NCI-H748 (cell line): ENCODE measurements at regions not wholly inside any gene's neighbourhood (a gene's known extent, or its start where the extent isn't known, plus 50 kb on each side); places are given as distances from the start of the nearest gene placed in this dataset.

Experiments
- DNase-seq: peaks from one replicate; lab custom pipeline; 2025; ENCODE audit not compliant: unreplicated experiment; lab: John Stamatoyannopoulos, UW

DNA sequence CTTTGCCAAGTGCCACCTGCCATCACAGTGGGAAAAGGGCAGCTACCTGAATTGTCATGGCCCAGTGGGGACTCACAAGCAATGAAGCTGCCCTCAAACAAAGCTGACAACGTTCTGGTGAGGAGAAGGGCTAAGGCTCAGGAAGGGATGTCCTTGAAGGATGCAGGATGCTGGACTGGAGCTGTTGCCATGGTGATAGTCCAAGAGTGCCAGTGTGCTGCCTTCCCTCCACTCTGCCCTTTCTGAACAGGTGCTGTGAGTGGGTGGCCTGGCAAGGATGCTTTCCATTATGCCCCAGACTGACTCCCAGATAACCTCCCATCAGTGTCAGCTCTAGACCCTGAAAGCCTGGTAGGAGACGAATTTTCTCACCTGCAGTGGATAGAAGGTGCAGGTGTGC lies 137.8 kb upstream of the GYPC start:
- DNase-seq = peak; percentile 32

DNA sequence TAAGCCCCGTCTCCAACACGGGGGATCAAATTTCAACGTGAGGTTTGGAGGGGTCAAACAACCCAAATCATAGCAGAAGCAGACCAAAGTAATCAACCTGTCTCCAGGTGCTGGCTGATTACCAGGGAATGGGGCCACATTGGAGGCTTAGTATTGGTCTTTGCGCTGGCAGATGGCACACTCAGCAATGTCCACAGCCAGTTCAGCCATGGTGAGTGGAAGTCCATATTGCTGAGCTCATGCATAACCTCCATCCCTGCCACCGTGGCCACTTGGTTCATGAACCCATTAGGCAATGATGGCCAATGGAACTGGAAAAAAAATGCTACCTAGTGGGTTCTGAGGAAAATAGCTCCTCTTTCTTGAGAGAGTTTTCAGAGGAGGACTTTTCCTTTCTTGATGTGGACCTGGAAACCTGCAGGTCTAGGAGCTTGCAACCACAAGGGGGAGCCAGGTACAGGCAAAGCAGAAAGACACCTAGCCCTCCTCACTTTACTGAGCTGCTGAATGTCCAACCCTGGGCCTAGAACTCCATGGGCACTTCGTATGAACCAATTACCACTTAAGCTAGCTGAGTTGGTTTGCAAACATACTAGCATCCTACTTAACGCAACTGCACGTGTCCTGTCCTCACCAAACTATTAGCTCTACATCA lies 128.0 kb upstream of the GYPC start:
- peak; percentile 39 for DNase-seq

DNA sequence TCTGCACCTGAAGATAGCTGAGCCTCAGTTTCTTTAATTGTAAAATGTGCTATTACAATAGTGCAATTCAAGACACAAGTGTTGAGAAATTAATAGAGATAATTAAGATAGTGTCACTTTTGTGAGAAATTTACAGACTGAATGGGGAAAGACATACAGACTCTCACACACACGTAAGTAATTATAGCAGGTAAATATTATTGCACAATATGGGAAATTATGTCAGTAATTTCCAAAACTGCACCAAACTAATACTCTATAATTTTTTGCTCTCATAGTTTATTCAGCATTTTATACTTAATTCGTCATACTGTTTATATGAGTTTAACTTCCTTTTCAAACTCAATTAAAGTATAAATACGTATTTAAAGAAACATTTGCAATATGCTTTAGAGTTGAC lies 124.9 kb upstream of the GYPC start:
- no peak for DNase-seq

DNA sequence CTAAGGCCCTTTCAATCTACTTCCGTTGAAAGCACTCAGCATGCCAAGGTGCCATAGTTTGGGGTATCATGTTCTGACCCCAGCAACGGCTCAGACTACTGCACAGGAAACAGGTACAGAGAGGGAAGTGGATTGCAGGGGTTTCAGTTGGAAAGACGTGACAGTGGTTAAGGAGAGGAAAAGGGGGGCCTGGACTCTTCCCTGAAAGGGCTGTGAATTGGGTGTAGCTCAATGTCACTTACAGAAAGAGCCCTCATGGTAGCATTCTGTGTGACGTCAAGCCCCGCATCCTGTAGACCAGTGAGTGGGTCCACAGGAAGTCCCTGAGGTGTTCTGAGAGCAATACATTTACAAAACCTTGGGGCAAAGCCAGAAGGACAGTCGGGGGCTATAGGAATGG lies 121.5 kb upstream of the GYPC start:
- DNase-seq = no peak

DNA sequence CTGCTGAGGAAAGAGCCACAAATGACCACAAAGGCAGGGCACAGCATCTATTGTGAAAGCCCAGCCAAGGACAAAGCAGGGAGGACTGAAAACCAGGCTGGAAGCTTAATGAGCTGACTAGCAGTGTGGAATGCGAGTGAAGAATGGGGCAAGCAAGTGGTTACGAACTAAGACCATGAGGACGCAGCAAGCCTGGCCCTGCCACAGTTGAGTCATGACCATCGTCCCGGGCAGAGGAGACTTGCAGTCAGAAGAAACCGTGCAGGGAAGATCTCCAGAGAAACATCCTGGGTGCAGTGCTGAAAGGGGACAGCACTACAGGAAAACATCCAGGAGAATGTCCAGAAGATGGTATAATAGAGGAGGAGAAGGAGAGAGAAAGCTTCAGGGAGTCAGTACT lies 120.5 kb upstream of the GYPC start:
- no peak for DNase-seq

DNA sequence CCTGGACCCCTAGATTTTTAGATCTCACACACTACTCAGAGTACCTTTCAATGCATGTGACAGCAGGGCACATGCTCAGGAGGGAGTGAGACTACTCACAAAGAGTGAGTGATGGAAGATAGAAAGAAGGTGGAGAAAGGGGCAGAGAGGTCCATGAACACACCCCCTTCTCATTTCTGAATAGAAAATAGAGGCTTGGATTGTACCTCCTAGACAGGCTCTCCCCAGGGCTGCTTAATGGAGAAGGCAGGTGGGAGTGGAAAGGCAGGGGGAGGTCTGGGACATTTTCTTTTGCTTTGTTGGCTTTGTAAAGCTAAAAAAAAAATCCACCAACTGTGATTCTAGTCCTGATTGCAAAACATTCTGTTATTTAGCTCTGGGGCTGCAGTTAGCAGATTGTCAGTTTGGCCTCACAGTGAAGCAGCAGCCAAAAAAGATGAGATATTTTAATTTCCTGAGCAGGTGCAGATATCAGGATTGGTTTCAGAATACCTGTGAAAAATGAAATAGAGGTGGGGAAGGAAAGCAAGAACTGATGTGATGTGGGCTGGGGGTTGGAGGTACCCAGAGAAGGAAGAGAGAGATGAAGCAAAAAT lies 119.3 kb upstream of the GYPC start:
- no peak for DNase-seq

DNA sequence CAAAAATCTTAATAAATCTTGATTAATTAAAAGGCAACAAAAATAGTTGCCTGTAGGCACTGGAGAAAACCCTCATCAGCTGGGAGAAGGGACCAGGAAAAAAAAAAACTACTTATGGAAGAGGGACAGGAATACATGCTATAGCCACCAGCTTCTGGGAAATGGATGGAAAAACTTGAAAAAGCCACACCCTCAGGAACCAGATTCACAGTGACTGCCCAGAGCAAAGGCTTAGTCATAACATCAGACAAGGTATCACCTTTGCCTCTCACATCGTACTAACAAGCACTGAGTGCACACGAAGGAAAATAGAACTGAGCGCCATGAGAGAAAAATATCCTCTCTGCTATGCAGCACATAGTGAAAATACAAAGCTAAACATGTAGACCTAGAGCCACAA lies 116.9 kb upstream of the GYPC start:
- DNase-seq = no peak

DNA sequence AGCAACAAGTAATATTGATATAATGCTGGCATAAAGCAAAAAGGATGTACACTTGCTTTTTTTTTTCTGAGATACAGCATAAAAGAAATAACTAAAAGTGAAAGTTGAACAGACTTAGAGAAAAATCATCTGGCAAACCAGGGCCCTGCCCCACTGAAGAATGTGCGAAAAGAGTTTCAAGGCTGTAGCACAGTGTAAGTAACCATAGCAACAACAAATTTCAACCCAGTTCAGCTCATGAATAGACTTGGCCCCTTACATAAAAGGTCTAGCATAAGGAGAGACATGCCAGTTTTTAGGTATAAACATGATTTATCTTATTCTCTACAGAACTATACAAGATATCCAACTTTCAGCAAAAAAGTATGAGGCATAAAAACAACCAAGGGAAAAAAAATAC lies 113.7 kb upstream of the GYPC start:
- no peak for DNase-seq

DNA sequence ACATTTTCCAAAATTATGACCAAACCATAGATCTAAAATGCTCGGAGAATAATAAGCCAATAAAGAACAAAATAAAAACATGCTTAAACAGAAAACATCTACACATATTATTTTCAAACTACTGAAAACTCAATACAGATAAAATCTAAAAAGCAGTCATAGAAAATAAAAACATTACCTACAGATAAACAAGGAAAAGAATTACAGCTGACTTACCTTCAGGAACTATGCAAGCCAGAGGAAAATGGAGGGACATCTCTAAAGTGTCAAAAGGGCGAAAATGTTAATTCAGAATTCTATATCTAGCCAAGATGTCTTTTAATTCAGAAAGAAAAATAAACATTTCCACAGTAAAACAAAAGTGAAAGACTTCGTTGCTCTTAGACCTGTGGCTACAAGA lies 112.9 kb upstream of the GYPC start:
- DNase-seq = peak; percentile 36

DNA sequence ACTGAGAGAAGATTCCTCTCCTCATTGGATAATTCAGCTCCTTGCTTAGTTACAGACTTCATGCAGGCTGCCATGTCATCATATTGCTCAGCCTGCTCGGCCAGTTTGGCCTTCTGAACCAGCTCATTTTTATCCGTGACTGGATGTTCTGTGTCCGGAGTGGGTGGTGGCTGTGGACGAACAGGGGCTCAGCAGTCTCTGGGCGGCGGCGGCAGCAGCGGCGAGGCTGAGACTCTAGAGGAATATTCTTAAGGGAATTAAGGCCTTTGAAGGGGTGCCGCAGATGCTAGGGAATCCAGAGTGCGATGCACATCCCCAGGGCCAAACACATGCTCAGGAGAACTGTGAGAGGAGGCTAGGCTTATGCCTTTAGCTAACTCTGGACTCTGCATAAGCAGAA lies 97.9 kb upstream of the GYPC start:
- no peak for DNase-seq

DNA sequence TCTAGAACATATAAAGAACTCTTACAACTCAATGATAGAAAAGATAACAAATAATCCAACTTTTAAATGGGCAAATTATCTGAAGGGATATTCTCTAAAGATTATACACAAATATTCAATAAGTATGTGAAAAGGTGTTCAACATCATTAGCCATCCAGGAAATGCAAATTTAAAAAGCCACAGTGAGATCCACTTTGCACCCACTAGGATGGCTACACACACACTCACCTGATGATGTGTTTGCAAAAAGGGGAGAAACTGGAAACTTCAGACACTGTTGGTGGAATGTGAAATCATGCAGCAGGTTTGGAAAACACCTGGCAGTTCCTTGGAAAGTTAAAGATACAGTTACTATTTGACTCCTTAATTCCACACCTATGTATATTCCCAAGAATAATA lies 87.2 kb upstream of the GYPC start:
- no peak for DNase-seq

DNA sequence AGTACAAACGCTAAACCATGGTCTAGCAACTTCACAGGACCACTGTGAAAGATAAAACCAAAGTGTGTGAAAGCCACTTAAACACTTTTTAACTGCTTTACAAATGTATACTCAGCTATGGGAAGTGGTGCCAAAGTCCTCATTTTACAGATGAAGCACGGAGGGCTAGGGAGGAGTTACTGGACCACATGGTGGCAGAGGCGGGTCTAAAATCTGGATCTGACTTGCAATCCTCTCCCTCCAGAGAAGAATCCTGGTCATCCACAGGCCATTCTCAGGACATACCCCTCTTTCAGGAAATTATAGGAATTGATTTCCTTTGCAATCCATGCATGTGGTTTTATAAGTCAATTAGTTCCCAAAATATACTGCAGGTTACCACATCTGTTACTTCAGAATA lies 84.6 kb upstream of the GYPC start:
- no peak for DNase-seq

DNA sequence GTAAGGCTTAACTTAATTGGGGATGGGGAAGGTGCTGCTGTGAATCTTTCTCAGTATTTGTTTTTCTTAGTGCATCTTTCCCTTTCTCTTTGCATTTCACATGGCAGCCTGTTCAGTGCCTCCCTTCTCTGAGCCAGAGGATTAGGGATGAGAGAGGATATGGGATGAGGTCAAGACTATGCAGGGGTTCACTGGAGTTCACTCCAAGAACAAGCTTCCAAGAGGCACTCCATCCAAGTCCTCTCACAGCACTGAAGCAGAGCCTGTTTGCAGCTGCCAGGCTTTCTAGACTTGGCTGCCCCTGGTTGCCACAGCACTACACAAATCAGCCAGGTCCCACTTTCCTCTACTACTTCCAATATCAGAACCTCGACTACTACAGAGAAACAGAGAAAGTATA lies 80.3 kb upstream of the GYPC start:
- DNase-seq = no peak

DNA sequence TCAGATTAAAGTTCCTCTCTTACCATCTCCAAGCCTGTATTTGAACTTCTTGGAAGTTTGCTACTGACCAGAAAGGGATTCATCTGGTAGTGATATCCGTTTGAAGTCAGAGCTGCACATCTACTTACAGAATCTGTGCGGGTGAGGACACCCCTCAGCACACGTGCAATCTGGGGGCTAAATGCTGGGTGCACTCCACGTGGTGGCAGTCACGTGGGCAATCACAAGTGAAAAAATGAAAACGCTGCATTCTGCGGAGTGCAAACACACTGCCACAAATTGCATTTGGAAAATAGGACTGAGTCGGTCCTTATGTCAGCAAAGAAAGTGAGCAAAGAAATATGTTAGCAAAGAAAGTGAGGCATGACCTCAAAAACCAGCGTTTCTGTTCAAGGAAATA lies 76.1 kb upstream of the GYPC start:
- DNase-seq = no peak

DNA sequence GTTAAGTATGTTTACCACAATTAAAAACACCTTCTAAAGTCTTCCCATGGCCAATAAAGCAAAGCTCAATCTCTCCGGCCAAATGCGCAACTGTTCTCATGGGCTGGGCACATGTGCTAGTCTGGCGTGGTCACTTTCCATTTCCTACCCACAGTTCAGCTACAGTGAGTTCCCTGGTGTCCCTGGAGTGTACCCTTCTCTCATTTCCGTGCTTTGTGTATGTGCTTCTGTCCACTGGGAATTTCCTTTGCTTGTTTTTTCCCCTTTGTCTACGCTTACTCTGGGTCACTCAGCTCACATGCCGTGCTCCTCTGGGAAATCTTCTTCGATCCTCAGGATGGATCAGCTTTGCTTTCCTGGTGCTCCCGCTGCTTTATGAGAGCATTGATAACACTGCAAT lies 69.6 kb upstream of the GYPC start:
- no peak for DNase-seq

DNA sequence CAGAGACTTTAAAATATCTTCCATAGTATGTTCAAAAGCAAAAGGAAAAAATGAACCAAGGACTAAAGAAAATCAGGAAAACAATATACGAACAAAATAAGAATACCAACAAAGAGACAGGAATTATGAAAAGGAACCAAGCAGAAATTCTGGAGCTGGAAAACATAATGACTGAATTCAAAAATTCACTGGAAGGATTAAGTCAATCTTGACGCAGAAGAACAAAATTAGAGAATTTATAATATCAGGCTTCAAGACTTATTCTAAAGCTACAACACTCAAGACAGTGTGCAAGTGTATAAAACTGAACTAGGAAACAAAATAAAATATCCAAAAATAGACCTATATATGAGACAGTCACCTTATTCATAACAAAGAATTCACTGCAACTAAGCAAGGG lies 56.9 kb upstream of the GYPC start:
- no peak for DNase-seq

DNA sequence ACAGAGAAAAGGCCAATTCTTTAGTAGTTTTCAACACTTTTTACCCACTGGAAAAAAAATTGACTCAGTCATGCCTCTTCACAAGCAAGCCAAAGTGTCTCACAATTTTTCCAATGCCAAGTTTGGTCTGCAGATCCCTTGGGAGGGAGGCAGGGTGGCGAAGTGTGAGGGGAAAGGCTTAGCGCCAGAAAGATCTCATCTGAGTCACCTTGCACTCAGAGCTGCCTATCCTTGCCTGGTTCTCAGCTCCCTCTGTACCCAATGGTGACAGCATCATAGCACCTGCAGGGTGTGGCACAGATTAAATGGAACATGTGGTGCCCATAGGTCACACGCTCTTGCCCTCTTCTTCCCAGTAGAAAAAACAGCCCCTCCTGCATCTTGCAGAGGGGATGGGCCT lies 55.2 kb upstream of the GYPC start:
- peak; percentile 30 for DNase-seq

DNA sequence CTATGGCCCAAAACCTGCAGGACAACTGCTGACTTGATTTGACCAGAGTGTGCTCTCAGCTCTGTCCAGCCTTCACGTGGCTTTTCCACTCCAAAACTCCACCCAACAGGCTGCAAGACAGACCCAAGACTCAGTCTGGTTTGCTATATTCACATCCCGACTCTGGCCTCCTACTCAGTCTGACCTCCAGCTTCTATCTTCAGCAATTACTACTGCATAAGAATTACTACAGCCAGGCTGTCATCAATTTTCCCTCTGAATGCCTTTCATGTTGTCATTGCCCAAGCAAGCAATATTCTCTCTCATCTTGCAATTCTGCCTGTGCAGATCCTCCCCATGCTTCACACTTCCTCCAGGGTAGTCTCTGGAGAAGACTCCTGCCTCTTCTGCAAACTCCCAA lies 53.6 kb upstream of the GYPC start:
- no peak for DNase-seq
